Nucleus accumbens (tissue), 56 donors: ENCODE measurements at regions not wholly inside any gene's neighbourhood (a gene's known extent, or its start where the extent isn't known, plus 50 kb on each side); places are given as distances from the start of the nearest gene placed in this dataset.

Experiments used
- DNase-seq, 56 donors: peaks; one replicate each; lab custom pipeline; 2025; lab: John Stamatoyannopoulos, UW

DNA sequence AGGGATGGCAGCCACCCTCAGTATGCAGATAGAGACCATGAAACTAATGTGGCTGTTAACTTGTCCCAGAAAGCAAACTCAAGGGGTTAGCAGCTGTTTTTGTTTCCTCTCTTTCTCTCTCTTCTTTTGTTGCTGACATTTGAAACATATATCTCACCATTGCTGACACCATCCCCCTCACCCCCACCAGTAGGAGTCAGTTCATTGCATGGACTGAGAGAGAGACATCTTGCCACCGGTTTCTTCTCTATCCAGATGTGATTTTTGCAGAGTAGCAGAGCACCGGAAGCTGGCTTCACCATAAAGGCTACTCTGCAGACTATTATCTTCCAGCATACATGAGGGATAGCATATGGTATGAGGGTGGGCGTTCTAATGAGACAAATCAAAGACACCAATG lies 177.1 kb upstream of the FRG1 start:
- DNase-seq = no peak

- DNase-seq = no peak
These were observed 175.4 kb upstream of the FRG1 start for GRCh38 chr4:189765301-189765700.

DNA sequence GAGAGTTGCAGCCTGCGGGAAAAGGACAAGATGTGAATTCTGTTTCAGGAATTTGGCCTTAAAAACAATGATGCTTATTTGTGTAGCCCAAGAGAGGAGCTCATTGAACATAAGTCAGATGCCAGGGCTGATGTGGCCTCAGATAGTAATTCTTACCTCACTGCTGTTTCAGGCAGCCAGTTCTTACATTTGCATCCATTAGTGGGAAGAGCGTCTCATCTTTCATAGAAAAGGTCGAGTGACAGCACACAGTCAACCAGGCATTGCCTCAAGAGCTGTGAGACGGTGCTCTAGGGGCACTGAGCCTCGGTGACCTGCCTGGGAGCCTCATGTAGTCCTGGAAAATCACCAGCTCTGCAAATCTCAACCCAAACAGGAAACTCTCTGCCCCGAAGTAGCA lies 174.9 kb upstream of the FRG1 start:
- no peak for DNase-seq

GRCh38 chr4:189767941-189768340 lies 172.7 kb upstream of the FRG1 start:
- DNase-seq = no peak

DNA sequence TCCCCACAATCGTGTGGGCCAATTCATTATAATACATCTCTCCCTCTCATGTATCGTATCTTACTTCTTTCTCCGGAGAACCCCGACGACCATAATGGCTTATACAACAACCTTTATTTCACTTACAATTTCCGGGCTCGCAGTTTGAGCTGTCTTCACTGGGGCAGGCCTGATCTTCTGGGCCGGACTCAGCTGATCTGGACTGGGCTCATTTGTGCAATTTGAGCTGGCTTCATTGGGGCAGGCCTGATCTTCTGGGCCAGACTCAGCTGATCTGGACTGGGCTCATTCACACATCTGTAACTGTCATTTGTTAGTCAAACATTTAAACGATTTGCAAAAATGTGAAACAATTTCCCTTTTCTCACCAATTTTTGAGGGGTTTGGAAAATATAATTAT lies 171.5 kb upstream of the FRG1 start:
- no peak for DNase-seq

DNA sequence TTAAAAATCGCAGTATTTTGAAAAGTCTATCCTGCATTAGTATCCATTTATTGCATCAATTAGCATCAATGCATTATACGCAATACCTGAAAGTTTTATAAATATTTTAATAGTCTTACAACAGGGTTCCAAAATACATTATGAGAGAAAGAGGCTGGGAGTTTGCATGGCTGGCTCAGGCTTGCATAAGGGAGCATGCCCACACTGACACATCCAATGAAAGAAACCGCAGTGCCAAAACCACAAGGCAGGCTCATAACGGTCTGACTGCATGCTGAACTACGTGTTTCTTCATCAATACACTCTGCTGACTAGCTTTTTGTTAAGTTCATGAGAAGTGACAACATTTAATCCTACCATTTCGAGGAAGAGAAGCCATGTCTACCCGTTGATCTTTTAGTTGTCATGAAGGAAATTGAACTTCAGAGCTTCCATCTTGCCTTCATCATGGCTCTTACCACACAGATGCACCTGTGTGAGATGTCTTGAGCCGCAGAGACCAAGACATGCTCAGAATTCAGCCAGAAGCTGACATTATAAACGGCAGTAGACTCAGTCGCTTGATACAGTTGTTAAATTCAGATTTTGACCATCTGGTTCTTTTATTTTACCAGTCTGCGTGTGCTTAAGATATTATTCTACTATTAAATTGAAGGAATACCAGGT lies 168.8 kb upstream of the FRG1 start:
- no peak for DNase-seq

GRCh38 chr4:189773909-189774308 lies 166.8 kb upstream of the FRG1 start:
- DNase-seq = no peak

- DNase-seq = no peak
These were observed 161.2 kb upstream of the FRG1 start for GRCh38 chr4:189779281-189779980.

GRCh38 chr4:189780391-189780790 lies 160.3 kb upstream of the FRG1 start:
- DNase-seq = no peak

DNA sequence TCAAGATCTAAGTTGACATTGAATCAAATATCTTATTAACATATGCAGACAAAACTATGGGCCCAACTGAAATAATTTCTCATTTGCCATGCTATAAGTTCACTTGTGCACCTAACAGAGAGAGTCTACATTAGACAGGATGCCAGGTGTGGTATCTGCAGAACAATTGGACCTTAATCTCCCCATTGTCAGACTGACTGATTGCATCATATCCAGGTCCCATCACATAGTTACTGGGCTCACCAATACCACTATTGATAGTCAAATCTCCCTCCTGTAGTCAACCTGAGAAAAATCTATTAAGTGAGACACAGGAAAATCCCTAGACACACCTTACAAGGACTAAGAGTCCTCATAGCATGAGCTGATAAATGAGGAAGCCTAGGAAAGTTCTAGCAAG lies 156.0 kb upstream of the FRG1 start:
- DNase-seq = no peak

DNA sequence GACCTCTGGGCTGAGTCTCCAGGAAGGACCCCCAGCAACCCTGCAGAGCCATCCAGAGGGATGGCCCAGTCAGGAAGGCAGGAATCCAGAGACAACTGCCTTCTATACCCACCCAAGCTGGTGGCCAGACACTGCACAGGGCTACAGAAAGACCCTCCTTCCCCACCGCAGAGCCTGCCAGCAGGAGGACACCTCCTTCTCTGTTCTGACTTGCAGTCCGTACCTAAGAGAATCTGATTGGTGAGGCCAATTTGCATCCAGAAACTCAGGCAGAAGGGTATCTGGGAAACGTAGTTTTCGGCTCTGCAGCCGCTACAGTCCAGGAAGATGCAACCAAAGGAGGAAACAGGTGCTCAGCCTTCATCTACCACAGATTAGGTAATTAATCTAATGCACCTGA lies 155.4 kb upstream of the FRG1 start:
- no peak for DNase-seq

GRCh38 chr4:189786447-189786846 lies 154.2 kb upstream of the FRG1 start:
- no peak for DNase-seq

DNA sequence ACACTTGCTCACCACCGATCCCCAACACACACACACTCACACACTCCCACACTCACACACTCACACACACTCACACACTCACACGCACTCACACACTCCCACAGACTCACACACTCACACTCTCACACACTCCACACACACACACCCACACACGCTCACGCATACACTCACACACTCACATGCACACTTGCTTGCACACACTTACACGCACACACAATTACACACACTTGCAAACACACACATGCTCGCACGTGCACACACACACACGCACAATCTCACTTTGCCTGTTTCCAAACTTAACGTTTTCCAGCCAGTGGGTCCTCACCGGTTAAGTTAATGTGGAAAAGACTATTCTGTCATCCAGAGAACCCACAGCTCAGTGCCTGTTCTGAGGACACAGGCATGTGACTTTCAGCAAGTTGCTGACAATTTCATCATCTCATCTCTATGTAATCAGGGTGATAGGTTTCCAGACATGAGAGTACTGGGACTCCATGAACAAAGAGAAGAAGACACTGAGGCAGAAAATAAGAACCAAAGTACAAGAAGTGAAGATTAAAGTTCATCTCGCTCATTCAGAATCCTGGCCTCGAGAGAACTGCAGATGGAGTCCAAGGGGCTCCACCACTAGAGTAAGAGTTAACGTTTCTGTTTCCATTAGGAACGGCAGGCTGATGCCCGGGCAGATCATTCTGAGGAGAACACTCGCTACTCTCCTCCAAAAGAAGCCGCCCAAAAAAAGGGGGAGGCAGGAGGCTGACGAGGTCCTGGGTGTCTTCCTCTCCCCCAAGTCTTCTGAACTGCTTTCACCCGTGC lies 153.2 kb upstream of the FRG1 start:
- DNase-seq = no peak

DNA sequence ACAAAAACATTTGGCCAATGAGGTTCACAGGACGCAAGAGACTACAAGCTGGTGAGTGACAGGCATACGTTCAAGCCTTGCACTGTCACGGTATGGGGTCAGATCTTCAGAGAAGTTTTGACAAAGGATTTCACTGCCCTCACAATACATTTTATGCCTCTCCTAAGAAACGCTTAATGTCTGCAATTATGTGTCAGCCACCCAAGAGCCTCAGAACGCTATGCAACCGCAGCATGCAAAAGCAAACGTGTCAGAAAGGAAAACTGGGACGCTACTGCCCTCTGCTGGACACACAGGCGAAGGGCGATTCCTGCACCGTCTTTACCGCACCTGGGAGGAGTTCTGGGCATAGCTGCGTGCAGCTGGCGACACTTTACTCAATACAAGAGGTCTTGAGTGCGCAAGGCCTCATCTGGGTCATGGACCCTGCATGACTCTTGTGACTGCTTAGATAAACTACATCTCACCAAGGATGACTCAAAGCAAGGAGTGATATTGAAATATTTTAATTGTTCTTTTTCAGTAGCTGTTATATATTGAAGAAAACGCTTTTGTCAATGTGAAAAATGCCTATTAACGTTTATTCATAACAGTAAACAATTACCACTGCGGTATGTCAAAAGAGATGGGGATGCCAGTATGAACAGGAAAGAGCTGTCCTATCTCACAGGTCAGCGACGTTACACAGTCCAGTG lies 147.6 kb upstream of the FRG1 start:
- DNase-seq = peak in 55 of 56 donors; percentile 2 to 87 (median 58)

- DNase-seq = no peak
These were observed 140.1 kb upstream of the FRG1 start for GRCh38 chr4:189800545-189801088.

GRCh38 chr4:189802884-189803283 lies 137.8 kb upstream of the FRG1 start:
- DNase-seq = no peak

DNA sequence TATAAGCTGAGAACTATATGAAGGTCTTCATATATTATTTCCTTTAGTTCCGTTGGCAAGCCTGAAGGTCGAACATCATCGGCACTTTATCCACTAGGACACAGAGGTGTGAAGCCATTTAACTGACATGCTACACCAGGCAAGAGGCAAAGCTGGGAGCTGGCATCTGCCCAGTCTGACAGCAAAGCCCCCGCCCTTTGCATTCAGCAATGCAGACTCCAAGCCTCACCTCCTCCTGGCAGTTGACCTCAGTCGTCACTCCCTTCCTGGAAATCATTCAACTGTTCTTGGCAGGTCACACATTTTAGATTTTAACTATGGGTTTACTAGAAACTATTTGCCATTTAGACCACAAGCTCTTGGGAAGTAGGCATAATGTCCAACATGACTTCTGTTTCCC lies 135.8 kb upstream of the FRG1 start:
- DNase-seq = no peak

DNA sequence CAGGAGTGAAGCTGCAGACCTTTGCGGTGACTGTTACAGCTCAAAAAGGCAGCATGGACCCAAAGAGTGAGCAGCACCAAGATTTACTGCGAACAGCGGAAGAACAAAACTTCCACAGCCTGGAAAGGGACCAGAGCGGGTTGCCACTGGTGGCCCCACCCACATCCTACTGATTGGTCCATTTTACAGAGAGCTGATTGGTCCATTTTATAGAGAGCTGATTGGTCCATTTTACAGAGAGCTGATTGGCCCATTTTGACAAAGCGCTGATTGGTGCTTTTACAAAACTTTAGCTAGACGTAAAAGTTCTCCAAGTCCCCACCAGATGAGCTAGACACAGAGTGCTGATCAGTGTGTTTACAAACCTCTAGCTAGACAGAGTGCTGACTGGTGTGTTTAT lies 134.2 kb upstream of the FRG1 start:
- no peak for DNase-seq

GRCh38 chr4:189807031-189807430 lies 133.6 kb upstream of the FRG1 start:
- no peak for DNase-seq

- DNase-seq = no peak
These were observed 131.4 kb upstream of the FRG1 start for GRCh38 chr4:189809241-189809735.

- no peak for DNase-seq
These were observed 130.8 kb upstream of the FRG1 start for GRCh38 chr4:189809839-189810238.
